ENCODE measurements at regions not wholly inside any gene's neighbourhood (a gene's known extent, or its start where the extent isn't known, plus 50 kb on each side); places are given as distances from the start of the nearest gene placed in this dataset.

DNA sequence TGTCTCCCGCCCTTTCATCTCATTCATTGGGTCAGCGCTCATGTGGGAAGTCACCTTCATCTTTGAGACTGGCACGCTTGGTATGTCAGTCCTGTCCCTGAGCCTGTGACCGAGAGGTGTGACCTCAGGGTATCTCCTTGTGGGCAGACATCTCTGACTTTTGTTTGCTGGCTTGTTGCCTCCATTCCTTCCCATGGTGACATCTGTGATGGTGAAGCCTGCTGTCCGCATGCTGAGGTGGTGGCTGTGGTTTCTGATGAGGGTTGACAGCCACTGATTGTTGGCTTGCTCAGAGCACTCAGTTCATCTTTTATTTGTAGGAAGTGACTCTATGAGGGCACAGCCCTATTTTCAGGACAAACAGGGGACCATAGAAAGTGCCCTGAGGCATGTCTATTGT is 139.2 kb downstream of the SLC4A3 start:
- no peak for DNase-seq (ENCODE audit: low read depth in 1 of 2, low spot score in 1 of 2)

DNA sequence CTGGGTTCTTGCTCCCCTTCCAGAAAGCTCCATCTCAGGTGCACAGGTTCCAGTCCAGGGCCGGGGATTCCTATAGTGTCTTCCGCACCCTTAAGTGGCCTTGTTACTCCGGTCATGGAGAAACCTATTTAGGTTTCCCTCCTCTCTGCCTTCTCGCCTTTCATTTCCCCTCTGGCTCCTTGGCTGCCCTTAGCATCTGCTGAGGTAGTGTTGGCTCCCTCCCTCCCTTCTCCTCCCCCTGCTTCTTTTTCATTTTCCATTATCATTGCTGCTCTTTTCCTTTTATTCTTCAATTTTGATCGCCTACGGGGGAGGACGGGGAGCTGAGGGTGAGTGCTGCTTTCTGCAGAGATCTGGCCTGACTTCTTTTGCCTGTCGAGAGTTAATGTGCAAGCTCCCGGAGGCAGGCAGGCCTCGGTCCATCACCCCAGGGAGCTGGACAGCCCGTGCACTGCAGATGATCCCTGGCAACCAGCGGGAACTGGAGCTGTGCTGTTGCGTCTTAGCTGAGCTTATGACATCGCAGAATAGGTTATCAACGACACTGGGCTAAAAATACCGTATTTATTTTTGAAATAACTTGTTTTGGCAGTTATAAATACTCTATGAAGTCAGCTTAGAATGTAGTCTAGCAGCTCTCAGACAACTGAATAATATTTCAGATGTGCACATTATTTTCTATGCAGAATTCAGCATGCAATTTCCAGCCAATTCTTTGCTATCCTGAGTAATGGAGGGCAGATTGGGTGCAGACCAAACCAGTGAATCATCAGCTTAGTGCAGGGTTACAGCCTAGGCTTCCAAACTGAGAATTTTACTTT is 141.9 kb downstream of the SLC4A3 start:
- DNase-seq (ENCODE audit: low read depth in 1 of 2, low spot score in 1 of 2) = no peak

DNA sequence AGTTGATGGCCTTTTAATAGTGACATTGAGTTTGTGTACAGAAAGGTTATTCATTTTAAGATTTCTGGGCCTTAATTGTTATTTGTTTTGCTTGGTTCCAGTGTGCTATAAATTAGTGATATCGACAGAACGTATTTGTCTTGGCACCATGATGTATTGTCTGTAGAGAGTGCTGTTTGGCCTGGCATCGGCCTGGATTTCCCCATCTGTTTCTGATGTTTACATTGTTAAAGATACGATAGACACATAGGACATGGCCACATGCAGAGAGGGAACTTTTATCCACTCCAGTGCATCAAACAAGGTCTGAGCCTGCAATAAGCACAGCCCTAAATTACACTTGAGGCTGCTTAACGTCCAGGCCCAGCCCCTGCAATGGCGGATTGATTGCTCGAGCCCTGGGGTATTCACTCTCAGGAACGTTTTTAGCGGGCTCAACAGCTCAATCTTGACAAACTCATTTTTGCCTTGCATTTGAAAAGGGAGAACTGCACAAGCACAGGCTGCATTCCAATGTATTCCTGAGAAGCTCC is 144.7 kb downstream of the SLC4A3 start:
- no peak for DNase-seq (ENCODE audit: low read depth in 1 of 2, low spot score in 1 of 2)

DNA sequence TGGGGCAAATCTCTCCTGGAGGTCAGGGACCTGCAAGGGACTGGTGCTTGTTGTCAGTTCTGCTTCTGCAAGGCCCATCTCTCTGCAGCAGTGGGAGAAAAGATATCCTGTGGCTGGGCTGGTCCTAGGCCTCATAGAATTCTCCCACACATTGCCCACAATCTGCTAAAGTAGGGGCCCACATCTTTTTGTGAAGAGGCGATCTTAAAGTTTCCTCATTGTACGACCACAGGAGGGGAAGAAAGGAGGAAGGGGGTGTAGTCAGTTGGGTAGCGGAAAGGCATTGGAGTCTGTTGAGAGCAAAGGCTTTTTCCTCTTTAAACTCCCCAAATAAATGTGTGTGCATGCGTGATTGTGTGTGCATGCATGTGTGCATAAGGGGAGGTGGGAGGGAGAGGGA is 145.3 kb downstream of the SLC4A3 start:
- no peak for DNase-seq (ENCODE audit: low read depth in 1 of 2, low spot score in 1 of 2)

DNA sequence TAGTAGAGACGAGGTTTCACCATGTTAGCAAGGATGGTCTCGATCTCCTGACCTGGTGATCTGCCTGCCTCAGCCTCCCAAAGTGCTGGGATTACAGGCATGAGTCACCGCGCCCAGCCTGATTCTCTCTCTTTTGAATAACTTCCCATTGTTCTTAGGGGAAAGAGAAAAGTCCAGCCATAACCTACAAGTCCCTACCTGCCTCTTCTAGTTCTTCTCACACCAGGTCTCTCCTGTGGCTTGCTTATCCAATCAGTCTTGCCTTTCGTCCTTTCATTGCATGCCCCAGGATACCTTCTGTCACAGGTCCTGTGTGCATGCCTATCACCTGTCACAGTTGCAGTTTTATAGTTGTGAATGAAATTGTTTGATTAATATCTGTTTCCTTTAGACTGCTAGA is 148.1 kb downstream of the SLC4A3 start:
- no peak for DNase-seq (ENCODE audit: low read depth in 1 of 2, low spot score in 1 of 2)

DNA sequence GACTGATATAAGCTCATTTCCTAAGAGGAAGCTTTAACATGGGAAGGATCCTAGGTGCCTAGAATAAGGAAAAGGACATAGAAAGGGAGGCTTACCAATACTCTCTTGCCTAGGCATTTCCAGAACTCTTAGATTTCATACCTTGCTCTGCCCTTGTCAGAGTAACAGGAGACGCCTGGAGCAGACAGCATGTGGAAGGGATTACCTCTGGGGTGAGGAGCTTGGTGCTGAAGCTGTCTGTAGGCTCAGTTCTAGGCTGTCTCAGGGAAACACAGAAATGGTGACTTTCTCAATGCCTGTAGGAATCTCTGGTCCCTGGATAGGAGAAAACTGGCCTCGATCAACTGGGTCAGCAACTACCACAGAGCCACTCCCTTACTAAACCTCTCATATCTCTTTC is 150.0 kb downstream of the SLC4A3 start:
- no peak for DNase-seq (ENCODE audit: low read depth in 1 of 2, low spot score in 1 of 2)

DNA sequence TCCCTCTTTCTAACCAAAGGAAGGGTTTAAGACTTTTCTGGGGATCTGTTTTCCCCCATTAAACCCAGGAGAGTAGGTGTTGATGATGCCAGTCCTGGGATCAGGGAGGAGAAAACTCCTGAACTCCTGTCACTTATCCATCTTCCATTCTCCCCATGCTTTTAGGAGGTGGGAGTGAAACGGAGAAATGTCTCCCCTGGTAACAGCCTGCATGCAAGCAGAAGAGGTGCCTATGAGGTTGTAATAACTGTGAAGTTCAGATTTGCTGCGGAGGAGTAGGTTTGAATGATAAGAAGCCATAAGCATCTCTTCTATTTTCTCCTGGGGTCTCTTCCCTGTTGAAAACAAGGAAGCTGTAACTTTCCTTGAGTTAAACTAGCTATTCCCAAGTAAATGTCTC is 150.8 kb downstream of the SLC4A3 start:
- DNase-seq (ENCODE audit: low read depth in 1 of 2, low spot score in 1 of 2) = no peak

DNA sequence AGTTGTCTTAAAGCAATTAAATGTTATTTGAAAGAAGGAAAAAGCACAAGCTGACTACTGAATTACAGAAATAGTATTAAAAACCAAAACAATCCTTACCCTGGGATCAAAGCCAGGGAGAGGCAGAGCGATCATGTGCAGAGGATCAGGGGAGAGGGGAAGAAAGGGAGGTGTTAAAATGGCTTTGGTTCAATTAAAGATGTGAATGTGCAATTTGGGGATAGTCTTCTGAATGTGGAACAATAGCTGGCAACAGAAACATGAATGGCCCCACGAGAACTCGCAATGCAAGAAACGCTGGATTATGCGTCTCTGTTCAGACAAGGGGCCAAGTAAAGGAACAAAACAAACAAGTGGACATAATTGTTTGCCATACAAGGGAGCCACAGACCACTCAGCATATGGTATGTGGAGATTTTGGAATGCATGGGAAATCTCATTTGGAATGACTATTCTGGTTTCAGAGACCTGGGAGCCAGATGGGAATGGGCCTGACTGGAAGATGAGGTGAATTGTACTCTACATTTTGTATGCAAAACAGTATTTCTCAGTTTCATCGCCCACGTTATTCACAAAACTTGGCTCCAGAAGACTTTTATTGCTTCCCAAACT is 155.4 kb downstream of the SLC4A3 start:
- DNase-seq (ENCODE audit: low read depth in 1 of 2, low spot score in 1 of 2) = no peak

DNA sequence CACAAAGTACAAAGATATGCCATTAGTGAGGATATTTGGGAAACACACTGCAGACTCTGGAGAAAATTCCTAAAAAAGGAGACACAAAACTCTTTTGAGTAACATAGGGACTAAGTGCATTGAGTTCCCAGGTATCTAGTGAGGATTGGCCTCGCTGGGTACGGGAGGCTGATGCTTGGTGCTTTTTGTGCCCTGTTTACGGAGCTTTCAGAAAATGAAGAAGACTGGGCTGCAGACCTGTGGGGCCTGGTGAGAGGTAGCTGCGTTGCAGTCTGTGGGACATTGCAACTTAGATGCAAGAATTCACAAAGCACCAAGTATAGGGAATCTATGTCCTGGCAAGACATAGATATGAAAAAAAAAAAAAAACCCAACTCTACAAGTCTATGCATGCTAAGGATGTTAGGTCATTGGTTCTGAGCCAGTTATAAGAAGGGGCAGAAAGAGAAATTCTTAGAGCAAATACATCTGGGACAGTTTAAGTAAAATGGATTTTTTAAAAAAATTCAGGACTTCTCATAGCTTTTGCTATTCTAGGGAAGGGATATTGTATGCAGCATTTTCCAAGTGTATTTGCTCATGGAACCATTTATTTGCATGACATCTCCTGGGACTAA is 156.0 kb downstream of the SLC4A3 start:
- no peak for DNase-seq (ENCODE audit: low read depth in 1 of 2, low spot score in 1 of 2)

DNA sequence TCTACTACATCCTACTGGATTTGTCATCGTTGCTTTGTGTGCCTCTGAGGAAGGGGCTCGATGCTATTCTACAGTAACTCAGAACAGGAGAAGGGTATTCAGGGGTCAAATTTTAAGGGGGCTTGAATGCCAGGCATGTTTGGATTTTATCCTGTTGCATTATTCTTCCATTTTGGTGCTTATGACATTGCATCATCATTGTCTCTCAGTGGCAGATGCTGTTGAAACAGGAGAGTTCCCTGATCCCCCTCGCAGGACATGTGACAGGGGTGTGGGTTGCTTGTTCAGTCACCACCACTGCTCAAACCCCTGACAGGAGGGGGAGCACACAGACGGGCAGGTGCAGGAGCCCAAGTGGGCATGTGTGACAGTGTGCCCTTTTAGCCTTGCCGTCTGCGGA is 156.7 kb downstream of the SLC4A3 start:
- no peak for DNase-seq (ENCODE audit: low read depth in 1 of 2, low spot score in 1 of 2)

DNA sequence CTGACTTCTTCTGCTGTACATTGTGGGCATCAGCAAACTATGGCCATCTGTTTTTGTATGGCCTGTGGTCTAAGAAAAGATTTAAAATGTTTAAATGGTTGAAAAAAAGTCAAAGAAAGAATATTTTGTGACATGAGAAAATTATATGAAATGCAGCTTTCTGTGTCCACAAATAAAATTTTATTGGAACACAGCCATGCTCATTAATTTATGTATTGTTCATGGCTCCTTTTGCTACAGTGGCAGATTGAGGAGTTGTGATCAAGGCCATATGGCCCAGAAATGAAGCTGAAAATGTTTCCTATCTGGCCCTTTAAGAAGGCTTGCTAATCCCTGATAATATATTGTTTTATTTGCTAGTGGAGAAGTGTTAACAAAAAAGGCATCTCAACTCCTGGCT is 162.0 kb downstream of the SLC4A3 start:
- no peak for DNase-seq (ENCODE audit: low read depth in 1 of 2, low spot score in 1 of 2)

DNA sequence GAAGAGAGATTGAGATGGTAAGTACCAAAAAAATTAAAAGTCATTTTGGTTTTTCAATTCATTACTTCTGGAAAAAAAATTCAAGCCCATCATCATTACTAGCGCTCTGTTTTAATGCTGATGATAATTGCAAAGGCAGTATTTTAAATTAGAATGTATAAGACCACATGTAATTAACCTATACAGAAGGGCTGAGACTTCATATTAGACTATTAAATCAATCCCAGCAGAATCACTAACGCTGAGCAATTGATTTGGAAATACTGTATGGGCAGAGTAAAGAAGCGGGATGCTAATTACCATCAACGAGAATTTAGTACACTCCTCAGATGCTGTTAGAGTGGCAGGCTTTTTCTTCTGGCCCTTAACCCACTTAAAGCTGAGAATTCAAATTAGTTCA is 165.0 kb downstream of the SLC4A3 start:
- DNase-seq (ENCODE audit: low read depth in 1 of 2, low spot score in 1 of 2) = no peak

DNA sequence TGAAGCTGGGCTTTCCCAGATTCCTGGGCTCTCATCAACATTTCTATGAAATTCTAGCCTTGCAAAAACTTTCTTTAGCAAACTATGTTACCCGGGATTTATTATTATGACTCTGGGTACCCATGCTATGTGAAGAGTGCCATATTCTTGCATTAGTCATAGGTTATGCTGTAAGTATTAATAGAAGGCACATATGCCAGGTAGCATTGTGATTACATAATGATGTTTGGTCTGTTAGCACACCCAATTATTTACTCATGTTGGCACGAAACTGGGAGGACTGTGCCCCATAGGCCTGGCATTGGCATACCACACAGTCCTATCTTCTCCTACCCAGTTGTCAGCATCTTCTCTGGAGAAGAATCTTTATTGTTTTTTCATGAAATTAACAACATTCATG is 171.0 kb downstream of the SLC4A3 start:
- DNase-seq (ENCODE audit: low read depth in 1 of 2, low spot score in 1 of 2) = no peak

DNA sequence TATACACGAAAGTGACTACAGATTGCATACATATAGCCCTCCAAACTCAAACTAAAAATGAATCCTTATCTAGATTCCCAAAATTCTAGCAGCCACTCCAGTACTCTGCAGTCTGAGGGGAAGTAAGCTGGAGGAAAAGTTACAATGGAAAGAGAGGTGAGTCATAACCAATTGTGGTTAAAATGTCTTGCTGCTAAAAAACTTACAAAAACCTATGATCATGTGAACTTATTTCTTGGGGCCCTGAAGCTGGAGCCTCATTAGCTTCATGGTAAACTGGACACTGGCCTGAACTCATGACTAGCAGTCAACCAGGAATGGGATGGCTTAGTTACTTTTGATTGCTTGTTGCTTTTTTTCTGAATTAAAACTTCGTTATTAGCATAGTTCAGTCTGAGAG is 175.9 kb downstream of the SLC4A3 start:
- no peak for DNase-seq (ENCODE audit: low read depth in 1 of 2, low spot score in 1 of 2)

DNA sequence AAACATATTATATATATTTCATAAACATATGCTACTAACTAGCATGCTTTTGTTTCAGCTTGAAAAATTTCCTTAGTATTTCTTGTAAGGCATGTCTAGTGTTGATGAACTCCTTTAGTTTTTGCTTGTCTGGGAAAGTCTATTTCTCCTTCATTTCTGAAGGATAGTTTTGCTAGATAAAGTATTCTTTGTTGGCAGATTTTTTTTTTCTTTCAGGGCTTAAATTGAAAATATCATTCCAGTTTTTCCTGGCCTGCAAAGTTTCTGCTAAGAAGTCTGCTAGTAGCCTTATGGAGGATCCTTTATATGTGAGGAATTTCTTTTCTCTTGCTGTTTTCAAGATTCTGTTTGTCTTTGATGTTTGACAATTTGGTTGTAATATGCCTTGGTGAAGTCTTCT is 183.5 kb downstream of the SLC4A3 start:
- DNase-seq (ENCODE audit: low read depth in 1 of 2, low spot score in 1 of 2) = no peak

DNA sequence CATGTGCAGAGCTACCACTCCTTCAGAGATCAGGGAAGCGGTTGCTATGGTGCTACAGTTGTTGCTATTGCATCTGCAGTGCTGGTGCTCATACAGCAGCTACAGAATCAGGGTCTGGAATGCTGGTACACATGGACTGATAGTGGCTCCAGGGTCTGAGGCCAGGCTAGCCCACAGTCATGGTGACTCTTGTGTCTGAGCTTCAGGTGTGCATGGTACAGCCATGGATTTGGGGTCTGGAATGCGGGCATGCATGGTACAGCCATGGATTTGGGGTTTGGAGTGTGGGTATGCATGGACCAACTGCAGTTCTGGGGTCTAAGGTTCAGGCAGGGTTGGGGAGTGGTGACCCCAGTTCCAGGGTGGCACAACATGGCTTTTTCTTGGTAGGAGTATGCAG is 185.2 kb downstream of the SLC4A3 start:
- DNase-seq (ENCODE audit: low read depth in 1 of 2, low spot score in 1 of 2) = no peak

DNA sequence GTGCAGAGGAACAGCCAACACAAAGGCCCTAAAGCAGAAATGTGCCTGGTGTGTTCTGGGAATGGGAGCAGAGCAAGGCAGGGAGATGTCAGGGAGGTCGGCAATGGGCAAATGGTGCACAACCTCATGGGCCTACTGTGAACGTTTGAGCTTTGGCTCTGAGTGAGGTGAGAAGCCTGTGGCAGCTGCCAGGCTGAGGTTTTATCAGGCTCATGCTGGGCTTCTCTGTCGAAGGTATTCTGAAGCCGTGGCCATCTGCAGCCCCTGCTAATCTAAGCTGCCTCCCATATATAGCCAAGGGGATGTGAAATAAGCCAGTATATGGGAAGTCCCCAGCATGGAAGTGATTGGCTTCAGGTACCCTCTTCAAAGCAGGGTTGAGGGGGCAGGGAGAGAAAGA is 193.3 kb downstream of the SLC4A3 start:
- no peak for DNase-seq (ENCODE audit: low read depth in 1 of 2, low spot score in 1 of 2)

DNA sequence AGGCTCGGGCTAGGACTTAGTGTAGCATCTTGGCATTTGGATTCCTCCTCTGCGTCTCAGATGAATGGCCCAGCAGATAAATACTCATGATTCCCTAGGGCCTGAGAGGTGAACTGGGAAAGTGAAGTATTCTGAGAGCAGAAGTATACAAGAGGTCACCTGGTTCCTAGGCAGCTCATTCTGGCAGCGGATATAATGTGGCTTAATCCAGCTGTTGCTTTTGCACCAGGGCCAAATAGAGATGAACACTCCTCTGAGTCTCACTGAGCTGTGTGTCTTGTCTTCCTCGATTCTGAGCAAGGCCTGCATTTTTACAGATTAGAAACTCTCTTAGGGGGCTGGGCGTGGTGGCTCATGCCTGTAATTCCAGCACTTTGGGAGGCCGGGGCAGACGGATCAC is 196.1 kb downstream of the SLC4A3 start:
- no peak for DNase-seq (ENCODE audit: low read depth in 1 of 2, low spot score in 1 of 2)

DNA sequence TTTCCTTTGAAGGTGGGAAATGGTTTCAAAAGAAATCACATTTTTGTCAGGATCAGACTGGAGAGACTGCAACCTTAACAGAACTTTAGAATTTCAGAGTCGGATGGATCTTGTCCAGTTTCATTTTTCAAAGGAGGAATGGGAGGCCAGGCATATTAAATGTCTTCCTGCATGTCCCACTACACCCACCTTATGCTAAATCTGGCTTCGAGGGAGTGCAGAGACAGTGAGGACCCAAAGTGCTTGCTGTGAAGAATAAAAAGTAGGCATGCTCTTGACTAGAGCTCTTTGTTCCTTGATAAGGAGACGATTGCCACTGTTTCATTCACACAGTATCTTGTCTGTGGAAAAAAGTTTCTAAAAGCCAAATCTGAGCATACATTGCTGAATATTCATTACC is 197.6 kb downstream of the SLC4A3 start:
- DNase-seq (ENCODE audit: low read depth in 1 of 2, low spot score in 1 of 2) = no peak

DNA sequence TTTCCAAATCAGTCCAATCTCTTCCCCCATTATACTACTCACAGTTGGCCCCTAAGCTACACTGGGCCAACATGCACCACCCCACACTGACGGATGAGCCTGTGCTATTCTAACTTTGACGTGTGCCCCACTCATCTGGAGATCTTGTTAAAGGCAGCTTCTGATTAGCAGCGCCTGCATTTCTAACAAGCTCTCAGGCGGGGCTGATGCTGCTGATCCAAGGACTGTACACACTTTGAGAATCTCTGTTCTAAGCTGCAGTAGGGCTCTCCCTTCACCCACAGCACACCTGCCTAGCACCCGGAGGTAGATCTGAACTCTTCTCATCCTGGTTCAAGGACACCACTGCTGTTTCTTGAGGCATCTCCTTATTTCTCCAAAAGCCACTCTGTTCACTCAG is 200.7 kb downstream of the SLC4A3 start:
- no peak for DNase-seq (ENCODE audit: low read depth in 1 of 2, low spot score in 1 of 2)

DNA sequence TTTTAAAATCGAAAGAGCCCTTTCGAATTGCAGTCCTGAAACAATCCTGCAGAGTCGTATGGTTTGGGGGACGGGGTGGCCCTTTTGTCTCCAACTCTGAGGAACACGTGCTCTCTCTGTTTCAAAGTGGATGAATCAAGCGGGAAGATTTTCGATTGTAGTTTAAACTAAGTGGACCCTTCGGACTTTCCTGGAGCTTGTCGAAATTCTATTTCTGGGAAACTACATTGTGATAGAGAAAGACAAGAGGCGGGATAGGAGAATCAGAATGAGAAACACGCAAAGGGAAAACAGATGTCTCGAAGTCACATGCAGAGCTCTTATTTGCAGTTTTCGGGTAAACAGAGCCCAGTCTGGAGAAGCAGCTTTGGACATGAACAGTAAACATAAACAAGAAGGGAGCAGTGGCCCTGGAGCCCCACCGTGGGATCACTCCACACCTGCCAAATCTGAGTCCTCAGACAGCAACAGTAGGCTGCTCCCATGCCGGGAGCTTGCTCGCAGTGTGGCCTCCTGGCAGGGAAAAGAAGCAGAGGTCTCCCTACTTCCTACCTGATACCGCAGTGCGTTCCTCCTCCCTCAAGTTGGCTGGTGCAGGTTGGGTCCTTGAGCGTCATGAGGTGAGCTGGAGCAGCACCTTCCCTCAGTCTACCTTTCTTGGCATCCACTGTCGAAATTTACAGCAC is 202.4 kb downstream of the SLC4A3 start:
- no peak for DNase-seq (ENCODE audit: low read depth in 1 of 2, low spot score in 1 of 2)

DNA sequence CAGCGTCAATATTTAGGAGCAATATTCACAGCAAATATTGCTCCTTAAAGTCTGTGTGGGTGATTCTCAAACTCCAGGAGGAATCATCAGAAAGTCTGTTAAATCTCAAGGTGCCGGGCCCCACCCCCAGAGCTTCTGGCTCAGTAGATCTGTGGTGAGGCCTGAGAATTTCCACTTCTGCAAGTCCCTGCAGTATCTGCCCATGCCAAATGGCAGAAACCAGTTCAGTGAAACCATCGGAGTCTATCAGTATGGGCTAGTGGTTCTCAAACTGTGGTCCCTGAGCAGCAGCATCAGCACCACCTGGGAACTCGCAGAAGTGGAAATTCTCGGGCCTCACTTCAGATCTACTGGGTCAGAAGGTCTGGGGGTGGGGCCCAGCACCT is 202.9 kb downstream of the SLC4A3 start:
- DNase-seq (ENCODE audit: low read depth in 1 of 2, low spot score in 1 of 2) = no peak

All from activated CD4-positive, alpha-beta T cell treated with anti-CD3 and anti-CD28 coated beads, Interleukin-2, amount 50 U/mL, for 24 hours (primary cell).